Uterus (tissue), 2 donors: ENCODE measurements at regions not wholly inside any gene's neighbourhood (a gene's known extent, or its start where the extent isn't known, plus 50 kb on each side); places are given as distances from the start of the nearest gene placed in this dataset.

Experiments used
- POLR2A ChIP-seq, 2 donors: fragments of 450-650 bp; IDR thresholded peaks; one replicate each; pipeline ENCODE4 v1.6.1; 2016; ENCODE audit warnings: antibody characterized with exemption in 2 of 2, mild to moderate bottlenecking in 1 of 2, moderate library complexity in 1 of 2
- TF ChIP-seq, protein P1 (sequence below), 4 experiments: fragments of 200-600 bp in 2 of 4; fragments of 450-650 bp in 2 of 4; sonication (generic) in 2 of 4; IDR thresholded peaks; one replicate each; pipeline ENCODE4 v1.5.1; 2016 to 2019; ENCODE audit warnings: antibody characterized with exemption in 4 of 4, mild to moderate bottlenecking in 2 of 4, moderate library complexity in 1 of 4

DNA sequence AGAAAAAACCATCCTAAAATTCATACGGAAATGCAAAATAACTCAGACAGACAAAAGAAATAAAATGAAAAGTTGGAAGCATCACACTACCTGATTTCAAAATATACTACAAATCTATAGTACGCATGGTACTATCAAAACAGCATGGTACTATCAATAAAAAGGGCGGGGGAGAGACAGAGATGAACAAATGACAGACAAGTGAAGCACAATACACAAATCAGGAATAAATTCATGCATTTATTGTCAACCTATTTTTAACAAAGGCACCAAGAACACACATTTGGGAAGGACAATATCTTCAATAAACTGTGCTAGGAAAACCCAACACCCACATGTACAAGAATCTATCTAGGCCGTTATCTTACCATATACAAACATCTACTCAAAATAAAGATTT, 207.4 kb upstream of the WSB1 start:
- TF ChIP-seq, protein P1, sequence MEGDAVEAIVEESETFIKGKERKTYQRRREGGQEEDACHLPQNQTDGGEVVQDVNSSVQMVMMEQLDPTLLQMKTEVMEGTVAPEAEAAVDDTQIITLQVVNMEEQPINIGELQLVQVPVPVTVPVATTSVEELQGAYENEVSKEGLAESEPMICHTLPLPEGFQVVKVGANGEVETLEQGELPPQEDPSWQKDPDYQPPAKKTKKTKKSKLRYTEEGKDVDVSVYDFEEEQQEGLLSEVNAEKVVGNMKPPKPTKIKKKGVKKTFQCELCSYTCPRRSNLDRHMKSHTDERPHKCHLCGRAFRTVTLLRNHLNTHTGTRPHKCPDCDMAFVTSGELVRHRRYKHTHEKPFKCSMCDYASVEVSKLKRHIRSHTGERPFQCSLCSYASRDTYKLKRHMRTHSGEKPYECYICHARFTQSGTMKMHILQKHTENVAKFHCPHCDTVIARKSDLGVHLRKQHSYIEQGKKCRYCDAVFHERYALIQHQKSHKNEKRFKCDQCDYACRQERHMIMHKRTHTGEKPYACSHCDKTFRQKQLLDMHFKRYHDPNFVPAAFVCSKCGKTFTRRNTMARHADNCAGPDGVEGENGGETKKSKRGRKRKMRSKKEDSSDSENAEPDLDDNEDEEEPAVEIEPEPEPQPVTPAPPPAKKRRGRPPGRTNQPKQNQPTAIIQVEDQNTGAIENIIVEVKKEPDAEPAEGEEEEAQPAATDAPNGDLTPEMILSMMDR (IDR thresholded peaks at IDR 0.05), result no peak
- no peak for TF ChIP-seq POLR2A (IDR thresholded peaks at IDR 0.05)
